ENCODE measurements at regions not wholly inside any gene's neighbourhood (a gene's known extent, or its start where the extent isn't known, plus 50 kb on each side); places are given as distances from the start of the nearest gene placed in this dataset.

DNA sequence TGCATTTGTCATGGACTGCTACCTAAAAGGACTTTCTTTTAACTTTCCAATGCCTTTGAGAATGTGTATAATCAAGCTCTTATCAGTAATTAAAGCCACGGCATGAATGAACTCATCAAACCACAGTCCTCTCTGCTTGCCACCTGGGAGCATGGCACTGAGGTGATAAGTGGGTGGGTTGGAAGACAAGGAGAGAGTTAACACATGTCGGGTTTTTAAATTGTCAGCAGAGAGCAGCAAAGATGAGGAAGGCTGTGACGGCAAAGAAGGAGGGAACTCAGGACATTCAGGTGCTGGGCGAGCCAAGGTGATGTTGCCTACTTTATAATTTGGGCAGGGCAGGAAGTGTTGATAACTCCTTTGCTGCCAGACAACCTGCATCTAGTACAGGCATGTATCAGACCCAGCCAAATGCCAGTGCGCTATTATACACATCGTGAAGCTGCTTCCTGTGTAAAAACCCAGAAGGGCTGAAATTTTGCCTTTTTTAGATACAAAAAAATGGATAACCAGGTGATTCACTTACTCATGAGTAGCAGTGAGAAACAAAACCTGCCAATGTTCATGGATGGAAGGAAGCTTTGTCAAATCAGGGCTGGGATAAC is 269.1 kb downstream of the KIF4B start (continued):
- TF ChIP-seq, protein P1, sequence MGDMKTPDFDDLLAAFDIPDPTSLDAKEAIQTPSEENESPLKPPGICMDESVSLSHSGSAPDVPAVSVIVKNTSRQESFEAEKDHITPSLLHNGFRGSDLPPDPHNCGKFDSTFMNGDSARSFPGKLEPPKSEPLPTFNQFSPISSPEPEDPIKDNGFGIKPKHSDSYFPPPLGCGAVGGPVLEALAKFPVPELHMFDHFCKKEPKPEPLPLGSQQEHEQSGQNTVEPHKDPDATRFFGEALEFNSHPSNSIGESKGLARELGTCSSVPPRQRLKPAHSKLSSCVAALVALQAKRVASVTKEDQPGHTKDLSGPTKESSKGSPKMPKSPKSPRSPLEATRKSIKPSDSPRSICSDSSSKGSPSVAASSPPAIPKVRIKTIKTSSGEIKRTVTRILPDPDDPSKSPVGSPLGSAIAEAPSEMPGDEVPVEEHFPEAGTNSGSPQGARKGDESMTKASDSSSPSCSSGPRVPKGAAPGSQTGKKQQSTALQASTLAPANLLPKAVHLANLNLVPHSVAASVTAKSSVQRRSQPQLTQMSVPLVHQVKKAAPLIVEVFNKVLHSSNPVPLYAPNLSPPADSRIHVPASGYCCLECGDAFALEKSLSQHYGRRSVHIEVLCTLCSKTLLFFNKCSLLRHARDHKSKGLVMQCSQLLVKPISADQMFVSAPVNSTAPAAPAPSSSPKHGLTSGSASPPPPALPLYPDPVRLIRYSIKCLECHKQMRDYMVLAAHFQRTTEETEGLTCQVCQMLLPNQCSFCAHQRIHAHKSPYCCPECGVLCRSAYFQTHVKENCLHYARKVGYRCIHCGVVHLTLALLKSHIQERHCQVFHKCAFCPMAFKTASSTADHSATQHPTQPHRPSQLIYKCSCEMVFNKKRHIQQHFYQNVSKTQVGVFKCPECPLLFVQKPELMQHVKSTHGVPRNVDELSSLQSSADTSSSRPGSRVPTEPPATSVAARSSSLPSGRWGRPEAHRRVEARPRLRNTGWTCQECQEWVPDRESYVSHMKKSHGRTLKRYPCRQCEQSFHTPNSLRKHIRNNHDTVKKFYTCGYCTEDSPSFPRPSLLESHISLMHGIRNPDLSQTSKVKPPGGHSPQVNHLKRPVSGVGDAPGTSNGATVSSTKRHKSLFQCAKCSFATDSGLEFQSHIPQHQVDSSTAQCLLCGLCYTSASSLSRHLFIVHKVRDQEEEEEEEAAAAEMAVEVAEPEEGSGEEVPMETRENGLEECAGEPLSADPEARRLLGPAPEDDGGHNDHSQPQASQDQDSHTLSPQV (IDR thresholded peaks at IDR 0.05) = no peak
- no peak for TF ChIP-seq HNRNPL (IDR thresholded peaks at IDR 0.05; ENCODE audit: low read depth, low read length)
- no peak for TF ChIP-seq HDAC6 (IDR thresholded peaks at IDR 0.05; ENCODE audit: low read depth, low read length)

DNA sequence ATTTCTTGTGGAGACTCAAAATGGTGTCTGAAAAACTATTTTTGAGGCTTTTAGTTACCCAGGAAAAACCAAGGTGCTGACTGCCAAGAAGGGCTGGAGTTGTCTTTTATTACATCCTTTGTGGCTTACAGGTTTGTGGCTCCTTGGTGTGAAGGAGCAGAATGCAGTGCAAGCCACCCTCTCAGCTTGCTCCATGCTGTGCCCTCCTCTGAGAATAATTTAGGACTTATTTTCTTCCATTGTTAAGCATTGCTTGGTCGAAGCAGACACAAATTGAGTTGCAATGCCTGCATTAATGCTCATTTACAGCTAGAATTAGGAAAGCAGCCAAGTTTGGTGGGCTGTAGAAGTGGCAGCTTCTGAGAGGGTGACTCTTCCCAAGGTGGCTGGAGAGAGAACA is 272.2 kb downstream of the KIF4B start:
- CTCF ChIA-PET (ENCODE audit: low intra/inter-chr PET ratio) = no interaction called here
- H3K27ac ChIP-seq (ENCODE audit: extremely low read depth, low read depth, low read length) = no peak overlapping the region

More for the DNA sequence above, 272.2 kb downstream of the KIF4B start:
- 5% methylated on average over 1 of the region's 1 CpG for WGBS (ENCODE audit: insufficient coverage, low coverage, missing lambda C conversion rate)
- H3K9me3 ChIP-seq (replicated peaks; ENCODE audit: control insufficient read depth, insufficient read depth, low read depth, low read length) = no peaks in the 10 kb centered on the region
- in situ Hi-C loops (cut with MboI) (loop anchor here (25.0 kb wide), 1 partner anchor 648 kb away; no protein-coding TSS in a partner anchor), intact Hi-C loops (cut with micrococcal nuclease) (no loop called here)
- FAIRE-seq = no peak
- H4K20me1 ChIP-seq (replicated peaks; ENCODE audit: control insufficient read depth, insufficient read depth, low read length) = no peaks in the 10 kb centered on the region
- no peaks in the 10 kb centered on the region for H3K36me3 ChIP-seq (ENCODE audit: control insufficient read depth, insufficient read depth, low read length)
- BruUV-seq (replicated peaks) = no TSS peak
- no peaks in the 10 kb centered on the region for H3K9me1 ChIP-seq (ENCODE audit: control insufficient read depth, insufficient read depth, low read length)
- POLR2A ChIA-PET = no interaction called here
- DNase-seq (ENCODE audit: extremely low read depth in 1 of 4, low spot score in 3 of 4) = no peak
- H2AFZ ChIP-seq (ENCODE audit: low read depth, low read length) = no peak overlapping the region
- no peak for ATAC-seq
- no peak overlapping the region for H3K4me3 ChIP-seq
- no peaks in the 10 kb centered on the region for H3K27me3 ChIP-seq (ENCODE audit: control insufficient read depth in 2 of 2, insufficient read depth in 2 of 2, low read length in 2 of 2)
- no peaks in the 10 kb centered on the region for H3K4me1 ChIP-seq (replicated peaks in 1 of 2; ENCODE audit: control insufficient read depth in 2 of 2, insufficient read depth in 2 of 2, low read length in 2 of 2)
- H3K79me2 ChIP-seq (ENCODE audit: control insufficient read depth, insufficient read depth, low read length) = no peaks in the 10 kb centered on the region
- H3K4me2 ChIP-seq (ENCODE audit: insufficient read depth, low read length) = no peak overlapping the region
- TF ChIP-seq, protein P2, sequence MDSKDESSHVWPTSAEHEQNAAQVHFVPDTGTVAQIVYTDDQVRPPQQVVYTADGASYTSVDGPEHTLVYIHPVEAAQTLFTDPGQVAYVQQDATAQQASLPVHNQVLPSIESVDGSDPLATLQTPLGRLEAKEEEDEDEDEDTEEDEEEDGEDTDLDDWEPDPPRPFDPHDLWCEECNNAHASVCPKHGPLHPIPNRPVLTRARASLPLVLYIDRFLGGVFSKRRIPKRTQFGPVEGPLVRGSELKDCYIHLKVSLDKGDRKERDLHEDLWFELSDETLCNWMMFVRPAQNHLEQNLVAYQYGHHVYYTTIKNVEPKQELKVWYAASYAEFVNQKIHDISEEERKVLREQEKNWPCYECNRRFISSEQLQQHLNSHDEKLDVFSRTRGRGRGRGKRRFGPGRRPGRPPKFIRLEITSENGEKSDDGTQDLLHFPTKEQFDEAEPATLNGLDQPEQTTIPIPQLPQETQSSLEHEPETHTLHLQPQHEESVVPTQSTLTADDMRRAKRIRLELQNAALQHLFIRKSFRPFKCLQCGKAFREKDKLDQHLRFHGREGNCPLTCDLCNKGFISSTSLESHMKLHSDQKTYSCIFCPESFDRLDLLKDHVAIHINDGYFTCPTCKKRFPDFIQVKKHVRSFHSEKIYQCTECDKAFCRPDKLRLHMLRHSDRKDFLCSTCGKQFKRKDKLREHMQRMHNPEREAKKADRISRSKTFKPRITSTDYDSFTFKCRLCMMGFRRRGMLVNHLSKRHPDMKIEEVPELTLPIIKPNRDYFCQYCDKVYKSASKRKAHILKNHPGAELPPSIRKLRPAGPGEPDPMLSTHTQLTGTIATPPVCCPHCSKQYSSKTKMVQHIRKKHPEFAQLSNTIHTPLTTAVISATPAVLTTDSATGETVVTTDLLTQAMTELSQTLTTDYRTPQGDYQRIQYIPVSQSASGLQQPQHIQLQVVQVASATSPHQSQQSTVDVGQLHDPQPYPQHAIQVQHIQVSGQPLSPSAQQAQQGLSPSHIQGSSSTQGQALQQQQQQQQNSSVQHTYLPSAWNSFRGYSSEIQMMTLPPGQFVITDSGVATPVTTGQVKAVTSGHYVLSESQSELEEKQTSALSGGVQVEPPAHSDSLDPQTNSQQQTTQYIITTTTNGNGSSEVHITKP (IDR thresholded peaks at IDR 0.05; ENCODE audit: partially characterized antibody) = no peak
- TF ChIP-seq TAL1 (IDR thresholded peaks at IDR 0.05) = no peak
- no peak overlapping the region for H3K9ac ChIP-seq (ENCODE audit: insufficient read depth in 1 of 2, low read depth in 2 of 2, low read length in 2 of 2)
